Activated CD4-positive, alpha-beta memory T cell treated with anti-CD3 and anti-CD28 coated beads, Interleukin-2, amount 10 ng/mL, durations not matched to agents 7 days and 5 days (primary cell): ENCODE measurements at regions not wholly inside any gene's neighbourhood (a gene's known extent, or its start where the extent isn't known, plus 50 kb on each side); places are given as distances from the start of the nearest gene placed in this dataset.

Experiments used
- CTCF ChIA-PET: fragments of 350-600 bp; sonication (Branson Sonifier 250); formaldehyde crosslinking; loops from one replicate; lab custom pipeline; 2021; ENCODE audit warnings: antibody characterized with exemption, inconsistent platforms; lab: Charles Lee
- POLR2A ChIA-PET: fragments of 350-600 bp; sonication (Branson Sonifier 250); formaldehyde crosslinking; loops from one replicate; lab custom pipeline; 2021; ENCODE audit warnings: antibody characterized with exemption; lab: Charles Lee
- DNase-seq: peaks from one replicate; pipeline ENCODE4 v3.0.0-alpha.2; 2020
- H3K27ac Mint-ChIP-seq: one replicate; pipeline ENCODE4 v1.8.0; 2021; ENCODE audit warnings: mild to moderate bottlenecking, mixed read lengths
- H3K27me3 Mint-ChIP-seq: one replicate; pipeline ENCODE4 v1.8.0; 2021; ENCODE audit warnings: mixed read lengths
- H3K36me3 Mint-ChIP-seq: one replicate; pipeline ENCODE4 v1.8.0; 2021; ENCODE audit warnings: low read depth, mixed read lengths
- H3K4me1 Mint-ChIP-seq: one replicate; pipeline ENCODE4 v1.8.0; 2021; ENCODE audit warnings: mixed read lengths
- H3K4me3 Mint-ChIP-seq: one replicate; pipeline ENCODE4 v1.8.0; 2021; ENCODE audit warnings: mild to moderate bottlenecking, mixed read lengths
- H3K9me3 Mint-ChIP-seq: one replicate; pipeline ENCODE4 v1.8.0; 2021; ENCODE audit warnings: mixed read lengths

DNA sequence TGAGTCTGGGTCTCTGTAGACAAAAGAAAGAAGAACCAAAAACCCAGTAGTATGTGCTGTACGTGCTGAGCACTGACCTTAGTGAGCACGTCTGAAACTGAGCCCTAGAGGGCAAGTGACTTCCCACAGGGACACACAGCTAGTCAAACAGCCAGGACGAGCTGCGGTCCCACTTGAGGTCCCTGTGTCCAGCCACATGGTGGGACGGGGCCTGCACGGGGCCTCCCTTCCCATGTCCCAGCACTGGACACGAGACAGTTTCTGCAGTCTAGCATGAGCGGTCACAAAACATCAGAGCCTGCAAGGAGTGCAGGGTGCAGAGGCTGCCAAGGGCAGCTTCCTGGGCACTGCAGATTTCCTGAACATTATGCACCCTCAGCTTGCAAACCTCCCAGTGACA is 121.6 kb downstream of the NCOR2 start:
- no peak for DNase-seq
- peaks cover 16% of the 10 kb centered on the region for H3K4me1 Mint-ChIP-seq
- POLR2A ChIA-PET: no interaction called here
- peaks cover 38% of the 10 kb centered on the region for H3K36me3 Mint-ChIP-seq
- no peaks in the 10 kb centered on the region for H3K9me3 Mint-ChIP-seq
- H3K27ac Mint-ChIP-seq: no peak overlapping the region
- no peaks in the 10 kb centered on the region for H3K27me3 Mint-ChIP-seq
- H3K4me3 Mint-ChIP-seq: no peak overlapping the region
- CTCF ChIA-PET: no interaction called here

DNA sequence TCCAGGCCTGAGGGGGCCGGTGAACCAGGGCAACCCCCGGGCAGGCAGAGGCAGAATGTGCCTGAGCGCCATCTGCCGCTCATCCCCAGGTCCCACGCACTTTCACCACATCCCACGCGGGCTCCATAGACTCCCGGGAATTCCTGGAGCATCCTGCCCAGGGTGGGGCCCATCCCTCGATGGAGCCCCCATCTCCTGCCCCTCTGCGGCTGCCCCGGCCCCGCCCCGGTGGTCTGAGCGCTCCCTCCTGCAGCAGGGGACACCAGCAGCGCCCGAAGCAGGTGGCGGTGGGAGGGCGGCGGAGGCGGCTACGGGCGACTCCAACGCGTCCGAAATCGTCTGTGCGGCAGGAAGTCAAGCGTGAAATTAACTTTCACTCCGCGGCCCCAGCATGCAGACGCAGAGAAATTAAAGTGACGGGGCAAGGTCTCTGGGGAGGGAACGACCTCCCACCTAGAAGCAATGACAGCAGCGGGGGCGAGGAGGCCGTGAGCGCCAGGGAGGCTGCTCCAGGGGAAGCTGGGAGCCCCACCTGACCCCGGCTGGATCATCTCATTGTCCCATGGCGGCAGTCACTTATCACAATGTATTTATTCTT is 122.2 kb downstream of the NCOR2 start:
- H3K4me3 Mint-ChIP-seq: no peak overlapping the region
- peaks cover 38% of the 10 kb centered on the region for H3K36me3 Mint-ChIP-seq
- ChIA-PET CTCF (no interaction called here), POLR2A (no interaction called here)
- H3K27ac Mint-ChIP-seq: no peak overlapping the region
- H3K9me3 Mint-ChIP-seq: no peaks in the 10 kb centered on the region
- H3K4me1 Mint-ChIP-seq: peaks cover 11% of the 10 kb centered on the region
- DNase-seq: no peak
- no peaks in the 10 kb centered on the region for H3K27me3 Mint-ChIP-seq

DNA sequence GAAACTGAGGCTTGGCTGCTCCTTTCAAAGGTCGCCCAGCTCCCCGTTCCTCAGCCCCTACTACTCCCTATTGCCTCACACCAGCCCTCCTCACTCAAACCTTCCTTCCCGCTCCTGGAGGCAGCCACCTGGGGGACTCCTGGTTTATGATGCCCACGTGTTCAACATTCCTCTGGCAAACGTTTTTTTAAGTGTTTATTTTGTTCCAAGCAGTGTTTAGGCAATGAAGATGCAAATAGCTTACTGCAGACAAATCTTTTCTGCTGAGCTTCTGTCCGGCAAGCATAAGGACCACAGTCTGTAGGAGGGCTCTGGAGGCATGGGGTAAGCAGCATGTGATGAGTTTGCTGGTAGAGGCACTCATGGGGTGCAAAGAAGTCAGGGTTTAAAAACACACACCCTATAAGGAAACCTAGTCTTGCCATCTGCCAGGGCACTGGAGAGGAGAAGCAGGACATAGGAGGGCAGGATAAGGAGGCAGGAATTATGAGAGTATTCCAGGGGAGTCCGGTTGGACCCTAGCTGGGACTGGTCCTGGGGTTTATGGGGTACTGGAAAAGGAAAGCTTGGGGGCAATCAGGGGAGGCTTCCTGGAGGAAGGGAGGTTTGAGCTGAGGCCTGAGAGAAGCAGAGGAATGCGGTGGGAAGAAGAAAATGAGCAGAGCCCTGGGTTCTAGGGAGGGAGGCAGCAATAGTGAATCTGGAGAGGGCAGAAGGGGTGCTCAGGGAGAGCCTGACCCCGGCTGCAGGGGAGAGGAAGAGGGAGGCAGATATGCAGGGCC is 123.3 kb downstream of the NCOR2 start:
- Mint-ChIP-seq H3K9me3 (no peaks in the 10 kb centered on the region), H3K27ac (peak overlapping the region; percentile 16), H3K4me3 (no peak overlapping the region), H3K36me3 (peaks cover 37% of the 10 kb centered on the region), H3K27me3 (no peaks in the 10 kb centered on the region), H3K4me1 (peaks cover 9% of the 10 kb centered on the region)
- POLR2A ChIA-PET: no interaction called here
- CTCF ChIA-PET: no interaction called here
- DNase-seq: no peak

DNA sequence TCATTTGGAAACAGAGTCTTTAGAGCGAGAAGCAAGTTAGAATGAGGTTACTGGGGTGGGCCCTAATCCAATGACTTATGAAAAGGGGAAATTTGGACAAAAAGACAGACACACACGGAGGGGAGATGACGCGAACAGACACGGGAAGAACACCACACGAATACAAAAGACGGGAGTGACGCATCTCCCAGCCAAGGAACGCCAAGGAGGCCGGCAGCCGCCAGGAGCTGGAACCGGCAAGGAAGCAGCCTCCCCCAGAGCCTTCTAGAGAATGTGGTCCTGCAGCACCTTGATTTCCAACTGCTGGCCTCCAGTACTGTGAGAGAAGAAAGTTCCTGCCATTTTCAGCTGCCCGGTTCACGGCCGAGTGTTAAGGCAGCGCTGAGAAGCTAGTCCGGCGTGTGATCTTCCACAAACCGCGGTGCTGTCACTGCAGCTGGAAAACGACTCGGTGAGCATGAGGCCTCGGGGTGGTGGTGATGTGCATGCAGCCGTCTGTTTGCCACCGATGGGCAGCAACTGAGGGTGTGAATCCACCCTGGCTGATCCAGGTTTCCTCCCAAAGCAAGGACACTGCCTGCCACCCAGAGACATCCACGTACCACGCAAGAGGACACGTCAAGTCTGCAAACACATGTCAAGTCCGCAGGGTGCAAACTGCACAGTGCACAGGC is 124.5 kb downstream of the NCOR2 start:
- no peaks in the 10 kb centered on the region for H3K27me3 Mint-ChIP-seq
- no peaks in the 10 kb centered on the region for H3K9me3 Mint-ChIP-seq
- H3K36me3 Mint-ChIP-seq: peaks cover 28% of the 10 kb centered on the region
- ChIA-PET POLR2A (interaction anchor here (1.4 kb wide), 1 partner anchor 51 kb away, joined by 3 read pairs; no protein-coding TSS in a partner anchor), CTCF (no interaction called here)
- no peak overlapping the region for H3K27ac Mint-ChIP-seq
- no peak overlapping the region for H3K4me3 Mint-ChIP-seq
- H3K4me1 Mint-ChIP-seq: peaks cover 7% of the 10 kb centered on the region
- DNase-seq: no peak

DNA sequence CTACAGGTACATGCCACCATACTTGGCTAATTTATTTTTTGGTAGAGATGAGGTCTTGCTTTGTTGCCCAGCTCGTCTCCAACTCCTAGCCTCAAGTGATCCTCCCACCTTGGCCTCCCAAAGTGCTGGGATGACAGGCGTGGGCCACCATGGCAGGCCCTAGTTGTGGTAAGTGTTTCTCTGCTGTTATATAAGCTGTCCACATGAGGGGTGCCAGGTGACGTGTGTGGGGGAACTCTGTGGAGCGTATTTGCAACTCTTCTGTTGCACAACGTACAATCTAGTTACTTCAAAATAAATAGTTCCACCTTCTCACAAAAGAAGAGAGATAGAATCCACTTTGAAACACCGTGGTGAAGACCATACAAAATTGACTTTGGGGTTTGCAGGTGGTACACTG is 125.1 kb downstream of the NCOR2 start:
- peaks cover 28% of the 10 kb centered on the region for H3K36me3 Mint-ChIP-seq
- H3K27ac Mint-ChIP-seq: no peak overlapping the region
- peaks cover 7% of the 10 kb centered on the region for H3K4me1 Mint-ChIP-seq
- H3K9me3 Mint-ChIP-seq: no peaks in the 10 kb centered on the region
- DNase-seq: no peak
- POLR2A ChIA-PET: interaction anchor here (1.4 kb wide), 1 partner anchor 51 kb away, joined by 3 read pairs; no protein-coding TSS in a partner anchor
- H3K27me3 Mint-ChIP-seq: no peaks in the 10 kb centered on the region
- no peak overlapping the region for H3K4me3 Mint-ChIP-seq
- CTCF ChIA-PET: no interaction called here

DNA sequence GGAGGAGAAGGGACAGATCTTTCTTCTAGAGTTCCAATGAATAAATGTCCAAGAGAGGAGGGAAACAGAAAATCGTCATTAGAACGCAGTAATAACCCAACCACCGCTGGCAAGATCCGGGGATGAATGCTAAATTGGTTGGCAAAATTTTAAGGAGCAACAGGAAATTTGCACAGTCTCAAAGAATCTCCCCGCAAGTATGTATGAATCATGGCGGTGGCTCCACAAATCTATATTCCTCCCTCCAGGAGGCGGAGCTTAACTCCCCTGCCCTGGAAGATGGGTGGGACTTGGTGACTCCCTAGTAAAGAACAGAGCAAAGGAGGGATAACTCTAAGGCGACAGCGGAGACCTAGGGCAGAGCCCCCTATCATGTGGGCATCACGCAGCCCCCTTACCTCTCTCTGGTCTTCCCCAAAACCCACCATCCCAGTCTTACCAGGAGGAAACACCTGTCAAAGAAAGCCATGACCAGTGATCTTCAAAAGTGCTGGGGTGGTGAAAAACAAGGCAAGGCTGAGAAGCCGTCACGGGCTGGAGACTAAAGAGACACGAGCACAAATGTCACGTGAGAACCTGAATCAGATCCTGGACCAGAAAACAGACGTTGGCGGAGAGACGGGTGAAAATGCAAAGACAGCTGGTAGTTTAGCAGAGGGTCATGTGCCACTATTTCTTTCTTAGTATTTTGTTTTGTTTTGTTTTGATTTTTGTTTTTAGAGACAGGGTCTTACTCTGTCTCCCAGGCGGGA is 125.8 kb downstream of the NCOR2 start:
- H3K27me3 Mint-ChIP-seq: no peaks in the 10 kb centered on the region
- H3K27ac Mint-ChIP-seq: no peak overlapping the region
- peaks cover 26% of the 10 kb centered on the region for H3K36me3 Mint-ChIP-seq
- no peak for DNase-seq
- no peak overlapping the region for H3K4me3 Mint-ChIP-seq
- H3K9me3 Mint-ChIP-seq: no peaks in the 10 kb centered on the region
- ChIA-PET POLR2A (interaction anchor here (1.4 kb wide), 1 partner anchor 52 kb away, joined by 3 read pairs; no protein-coding TSS in a partner anchor), CTCF (no interaction called here)
- peaks cover 7% of the 10 kb centered on the region for H3K4me1 Mint-ChIP-seq

DNA sequence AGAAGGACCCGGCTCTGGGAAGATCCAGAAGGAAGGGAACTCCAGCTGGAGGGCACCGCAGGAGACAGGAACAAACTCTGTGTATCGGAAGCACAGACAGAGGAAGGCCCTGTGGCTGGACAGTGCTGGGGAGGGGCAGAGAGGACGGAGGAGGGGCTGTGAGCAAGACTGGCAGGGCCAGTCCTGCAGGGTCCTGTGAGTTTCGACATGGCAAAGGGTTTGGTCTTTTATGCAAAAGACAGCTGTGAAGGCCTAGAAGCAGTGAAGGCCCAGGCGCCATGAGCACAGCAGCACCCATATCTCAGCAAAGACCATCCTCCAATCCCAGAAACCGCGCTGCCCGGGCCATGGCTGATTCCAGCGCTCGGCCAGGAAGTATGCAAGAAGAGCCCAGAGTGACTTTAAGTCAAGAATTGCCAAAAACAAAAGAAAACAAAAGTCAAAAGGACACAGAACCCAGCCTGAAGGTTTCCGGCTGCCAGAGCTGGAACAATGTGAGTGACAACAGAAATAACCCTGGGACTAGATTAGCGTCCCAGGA is 126.5 kb downstream of the NCOR2 start:
- no peak for DNase-seq
- no peak overlapping the region for H3K27ac Mint-ChIP-seq
- H3K4me3 Mint-ChIP-seq: no peak overlapping the region
- peaks cover 26% of the 10 kb centered on the region for H3K36me3 Mint-ChIP-seq
- no peaks in the 10 kb centered on the region for H3K9me3 Mint-ChIP-seq
- POLR2A ChIA-PET: no interaction called here
- CTCF ChIA-PET: no interaction called here
- H3K4me1 Mint-ChIP-seq: peaks cover 4% of the 10 kb centered on the region
- H3K27me3 Mint-ChIP-seq: no peaks in the 10 kb centered on the region

DNA sequence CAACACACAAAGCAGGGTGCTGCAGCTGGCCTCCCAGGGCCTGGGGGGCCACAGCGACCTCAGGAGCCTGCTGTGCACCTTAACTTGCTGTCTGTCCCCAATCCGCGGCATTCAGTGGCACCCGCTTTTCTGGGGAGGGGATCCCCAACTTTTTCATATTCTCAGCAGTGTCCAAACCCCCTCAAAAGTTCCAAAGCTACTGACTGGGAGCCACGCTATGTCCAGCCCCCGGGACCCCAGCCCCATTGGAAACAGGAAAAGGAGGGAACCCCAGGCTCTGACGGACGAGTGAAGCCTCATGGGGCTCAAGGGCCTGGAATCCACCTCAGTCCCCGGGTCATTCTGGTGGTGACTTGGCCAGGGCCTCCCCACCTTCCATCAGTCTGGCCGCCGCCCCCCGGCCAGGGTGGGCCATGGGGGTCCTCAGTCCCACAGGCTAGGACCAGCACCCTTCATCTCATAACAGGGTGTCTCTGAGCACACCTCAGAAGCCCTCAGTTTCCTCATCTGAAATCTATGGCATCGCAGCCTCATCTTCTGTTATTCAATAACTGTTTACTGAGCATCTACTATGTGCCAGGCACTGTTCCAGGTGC is 127.3 kb downstream of the NCOR2 start:
- H3K27ac Mint-ChIP-seq: no peak overlapping the region
- H3K27me3 Mint-ChIP-seq: no peaks in the 10 kb centered on the region
- no peaks in the 10 kb centered on the region for H3K9me3 Mint-ChIP-seq
- ChIA-PET CTCF (no interaction called here), POLR2A (no interaction called here)
- H3K36me3 Mint-ChIP-seq: peaks cover 23% of the 10 kb centered on the region
- H3K4me3 Mint-ChIP-seq: no peak overlapping the region
- peaks cover 4% of the 10 kb centered on the region for H3K4me1 Mint-ChIP-seq
- DNase-seq: no peak

DNA sequence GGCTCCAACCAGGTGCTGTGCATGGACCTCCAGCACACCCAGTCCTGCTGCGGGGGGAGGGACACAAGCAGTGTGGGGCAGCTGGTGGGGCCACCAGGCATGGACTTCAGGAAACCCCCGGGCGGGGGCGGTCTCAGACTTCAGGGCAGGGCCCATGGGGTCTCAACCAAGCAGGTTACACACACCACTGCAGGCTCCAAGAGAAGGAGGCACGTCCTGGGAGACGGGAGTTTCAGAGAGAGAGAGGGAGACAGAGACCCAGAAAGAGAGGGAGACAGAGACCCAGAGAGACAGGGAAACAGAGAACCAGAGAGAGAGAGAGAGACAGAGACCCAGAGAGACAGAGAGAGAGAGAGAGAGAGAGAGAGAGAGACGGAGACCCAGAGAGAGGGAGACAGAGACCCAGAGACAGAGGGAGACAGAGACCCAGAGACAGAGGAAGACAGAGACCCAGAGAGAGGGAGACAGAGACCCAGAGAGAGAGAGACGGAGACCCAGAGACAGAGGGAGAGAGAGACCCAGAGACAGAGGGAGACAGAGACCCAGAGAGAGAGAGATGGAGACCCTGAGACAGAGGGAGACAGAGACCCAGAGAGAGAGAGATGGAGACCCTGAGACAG is 128.9 kb downstream of the NCOR2 start:
- Mint-ChIP-seq H3K4me3 (no peak overlapping the region), H3K27me3 (no peaks in the 10 kb centered on the region), H3K4me1 (no peaks in the 10 kb centered on the region), H3K36me3 (peaks cover 13% of the 10 kb centered on the region), H3K9me3 (no peaks in the 10 kb centered on the region), H3K27ac (no peak overlapping the region)
- ChIA-PET POLR2A (no interaction called here), CTCF (no interaction called here)
- no peak for DNase-seq

DNA sequence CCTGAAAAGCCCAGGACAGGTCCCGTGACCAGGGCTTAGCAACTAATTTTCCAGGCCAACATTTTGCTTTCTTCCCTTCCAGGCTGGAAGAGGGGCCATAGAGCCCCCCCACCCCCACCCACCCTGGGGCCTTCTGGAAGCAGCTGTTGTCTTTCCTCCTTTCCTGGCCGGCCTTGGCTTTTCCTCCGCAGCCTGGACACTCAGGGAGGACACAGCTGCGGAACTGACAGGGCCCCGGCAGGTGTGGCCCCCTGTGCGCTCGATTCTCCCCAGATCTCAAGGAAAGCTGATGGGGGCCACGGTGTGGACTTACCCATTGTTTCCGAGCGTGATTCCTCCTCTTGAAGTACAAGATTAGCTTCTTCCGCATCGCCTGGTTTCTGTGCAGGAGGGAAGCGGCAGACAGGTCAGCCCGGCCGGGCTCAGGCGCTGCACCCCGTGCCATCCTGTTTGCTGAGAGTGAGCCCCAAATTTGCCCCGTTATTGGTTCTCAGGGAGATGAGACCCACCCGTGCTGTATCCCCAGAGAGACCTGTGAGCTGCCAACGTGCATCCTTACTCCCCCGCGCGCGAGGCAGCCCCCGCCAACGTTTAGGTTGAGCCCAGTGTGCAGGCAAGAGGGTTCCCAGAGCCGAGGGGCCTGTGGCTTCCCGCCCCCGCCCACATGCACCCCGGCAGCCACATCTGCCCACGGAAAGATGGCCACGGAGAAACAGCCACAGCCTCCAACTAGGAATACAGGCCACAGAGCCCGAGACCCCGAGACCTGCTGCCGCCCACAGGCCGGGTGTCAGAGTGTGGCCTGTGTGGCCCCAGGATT is 129.6 kb downstream of the NCOR2 start:
- POLR2A ChIA-PET: no interaction called here
- H3K4me1 Mint-ChIP-seq: no peaks in the 10 kb centered on the region
- H3K4me3 Mint-ChIP-seq: no peak overlapping the region
- no peak for DNase-seq
- H3K27ac Mint-ChIP-seq: no peak overlapping the region
- H3K9me3 Mint-ChIP-seq: no peaks in the 10 kb centered on the region
- H3K27me3 Mint-ChIP-seq: no peaks in the 10 kb centered on the region
- CTCF ChIA-PET: no interaction called here
- peaks cover 13% of the 10 kb centered on the region for H3K36me3 Mint-ChIP-seq

DNA sequence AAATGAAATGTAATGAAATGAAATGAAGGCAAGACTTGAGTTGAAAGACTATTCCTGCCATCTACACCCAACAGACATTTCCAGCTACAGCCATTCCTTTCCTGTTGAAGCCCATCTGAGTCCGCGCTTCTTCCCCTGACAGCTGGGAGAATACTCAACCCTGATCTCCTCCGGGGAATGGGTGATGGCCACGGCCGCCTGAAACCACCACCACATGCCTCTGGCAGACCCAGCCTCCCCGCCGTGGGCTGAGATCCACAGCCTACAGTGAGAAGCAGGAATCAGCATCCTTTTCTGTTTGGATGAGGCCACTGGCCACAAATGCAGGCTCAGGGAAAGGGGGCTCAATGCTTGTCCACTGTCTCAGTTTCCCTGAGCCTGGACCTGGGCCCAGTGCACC is 130.3 kb downstream of the NCOR2 start:
- Mint-ChIP-seq H3K27me3 (no peaks in the 10 kb centered on the region), H3K27ac (no peak overlapping the region), H3K4me1 (no peaks in the 10 kb centered on the region), H3K9me3 (no peaks in the 10 kb centered on the region), H3K4me3 (no peak overlapping the region), H3K36me3 (peaks cover 10% of the 10 kb centered on the region)
- DNase-seq: no peak
- CTCF ChIA-PET: no interaction called here
- POLR2A ChIA-PET: no interaction called here

DNA sequence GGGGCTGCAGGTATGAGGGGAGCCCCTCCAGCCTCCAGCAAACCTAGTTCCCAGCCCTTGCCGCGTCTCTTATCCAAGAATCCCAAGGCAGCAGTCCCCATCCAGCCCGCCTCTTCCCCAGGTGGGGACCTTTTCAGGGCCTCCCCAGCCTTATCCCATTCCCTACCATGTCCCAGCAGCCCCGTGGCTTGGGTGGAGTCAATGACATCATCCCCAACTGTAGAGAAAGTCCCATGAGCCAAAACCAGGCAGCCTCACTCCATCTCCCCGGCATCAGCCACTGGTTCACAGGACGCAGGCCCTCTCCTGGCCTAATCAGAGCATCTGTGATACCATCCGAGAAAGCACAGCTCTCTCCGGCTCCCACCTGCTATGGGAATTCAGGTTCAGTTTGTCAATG is 131.0 kb downstream of the NCOR2 start:
- DNase-seq: no peak
- ChIA-PET POLR2A (no interaction called here), CTCF (no interaction called here)
- H3K27me3 Mint-ChIP-seq: no peaks in the 10 kb centered on the region
- H3K36me3 Mint-ChIP-seq: peaks cover 13% of the 10 kb centered on the region
- peaks cover 7% of the 10 kb centered on the region for H3K9me3 Mint-ChIP-seq
- no peak overlapping the region for H3K4me3 Mint-ChIP-seq
- no peak overlapping the region for H3K27ac Mint-ChIP-seq
- peaks cover 4% of the 10 kb centered on the region for H3K4me1 Mint-ChIP-seq
